Heart right ventricle (tissue), 16 donors: ENCODE measurements at regions not wholly inside any gene's neighbourhood (a gene's known extent, or its start where the extent isn't known, plus 50 kb on each side); places are given as distances from the start of the nearest gene placed in this dataset.
"Not testable (repeated sequence)": the region's sequence is repeated elsewhere in the genome, so short reads cannot be mapped to it uniquely, and the experiment has no call there.

Experiments used
- ATAC-seq, 8 donors: fragments of 200-7000 bp; cut with Tn5 transposase; one replicate each; pipeline ENCODE4 v1.9.1; 2020; ENCODE audit warnings: mild to moderate bottlenecking in 8 of 8, moderate library complexity in 8 of 8, moderate number of reproducible peaks in 1 of 8
- DNase-seq, 2 donors: peaks; one replicate each; pipeline ENCODE4 v3.0.0-alpha.2; 2020
- H3K27ac ChIP-seq, 10 donors: fragments of 200-600 bp; sonication (generic) in 2 of 10; one replicate each; pipeline versions ENCODE4 v1.5.0 to v1.8.0; 2020 to 2022; ENCODE audit warnings: mild to moderate bottlenecking in 3 of 10
- H3K27me3 ChIP-seq, 7 donors: fragments of 200-600 bp; one replicate each; pipeline ENCODE4 v1.8.0; 2021 to 2022; ENCODE audit warnings: mild to moderate bottlenecking in 2 of 7
- H3K36me3 ChIP-seq, 9 donors: fragments of 200-600 bp; sonication (generic) in 1 of 9; one replicate each; pipeline versions ENCODE4 v1.5.0 to v1.8.0; 2020 to 2022; ENCODE audit warnings: mild to moderate bottlenecking in 2 of 9
- H3K4me1 ChIP-seq, 9 donors: fragments of 200-600 bp; sonication (generic) in 1 of 9; one replicate each; pipeline versions ENCODE4 v1.5.0 to v1.8.0; 2020 to 2022; ENCODE audit warnings: mild to moderate bottlenecking in 4 of 9
- H3K4me3 ChIP-seq, 10 donors: fragments of 200-600 bp; sonication (generic) in 2 of 10; one replicate each; pipeline versions ENCODE4 v1.5.0 to v1.8.0; 2020 to 2022; ENCODE audit warnings: mild to moderate bottlenecking in 7 of 10, moderate library complexity in 2 of 10
- H3K9me3 ChIP-seq, 11 donors: fragments of 200-600 bp in 10 of 11; sonication (generic) in 2 of 11; one replicate each; pipeline versions ENCODE4 v1.5.0 to v1.8.0; 2013 to 2022; ENCODE audit warnings: mild to moderate bottlenecking in 2 of 11, control low read depth in 1 of 11, moderate library complexity in 1 of 11
- CTCF ChIP-seq, 9 donors: fragments of 200-600 bp; sonication (generic) in 2 of 9; IDR thresholded peaks; one replicate each; pipeline versions ENCODE4 v1.5.0 to v1.8.0; 2021 to 2022; ENCODE audit warnings: antibody characterized with exemption in 9 of 9, mild to moderate bottlenecking in 5 of 9, moderate library complexity in 1 of 9
- WGBS, 2 donors: extraction: QIAGEN DNeasy Blood & Tissue Kit; methylation state at CpG; one replicate each; pipeline ENCODE4 v1.1.7; 2013; ENCODE audit warnings: inconsistent platforms in 1 of 2; 5-methylcytosine and 5-hydroxymethylcytosine counted together
- intact Hi-C, 10 donors: fragments of 100-400 bp; cut with DNase I; formaldehyde crosslinking; loops; one replicate each; pipeline versions ENCODE4 v1.11.1 to v1.14.2; 2022
- donor health status: Arrhythmogenic right ventricular cardiomyopathy.
- donor health status: ischemic (EF 13 %, LVEDD 7.1; RV severe dilation, severe dysfunction).
- donor health status: healthy with polysubstance abuse.
- donor health status: DM: no; HTN: yes; CAD: no.
- donor health status: DM: no; HTN: no; CAD: no.
- donor health status: ischemic (EF 25% LVEDD 6.9; RV normal size, moderate dysfunction).
- donor health status: ischemic (EF 25% LVEDD 5.7; RV mildly dilated, moderate dysfunction).
- donor health status: healthy.
- donor health status: DM: yes; HTN: yes; CAD: no.
- donor health status: Ischemic cardiomyopathy.
- donor health status: ischemic (EF 35%, LVEDD 5.7; RV mildly dilated, moderate dysfunction).
- donor health status: nonischemic (EF 11% LVEDD 7.7; RV severe dilation, severe dysfunction).
- donor health status: DM: yes; HTN: yes; CAD: no.
- donor health status: PGD.
- donor health status: ischemic (EF 29% LVEDD 5.4; RV normal size, mild dysfunction).
- donor health status: nonischemic (EF 23%, LVEDD 6.1; RV moderate dilation, normal function).

- Histone ChIP-seq H3K27me3 (no peaks in the 10 kb centered on the region), H3K4me1 (no peaks in the 10 kb centered on the region), H3K36me3 (no peaks in the 10 kb centered on the region), H3K9me3 (peaks cover 0 to 2% (median 0%) of the 10 kb centered on the region in 11 donors), H3K27ac (no peak overlapping the region), H3K4me3 (no peak overlapping the region)
- DNase-seq = no peak
- intact Hi-C loops = loop anchor here in 5 of 10 donors (5.0 to 10.0 kb wide), 5 partner anchors 142 to 620 kb away; partner anchors contain the start of gene ST8SIA4 (in 1 of the 5)
- 61 to 65% methylated on average over 2 of the region's 2 CpGs for WGBS, 2 donors
- ATAC-seq = no peak
- no peak for TF ChIP-seq CTCF (IDR thresholded peaks at IDR 0.05)
These were observed 144.1 kb upstream of the ST8SIA4 start for GRCh38 chr5:101047181-101047580.

GRCh38 chr5:101045689-101046088 is 142.6 kb upstream of the ST8SIA4 start:
- H3K4me3 ChIP-seq = no peak overlapping the region
- no peaks in the 10 kb centered on the region for H3K36me3 ChIP-seq
- peak in 7 of 9 donors; percentile 15 to 58 (median 38) for TF ChIP-seq CTCF (IDR thresholded peaks at IDR 0.05)
- H3K9me3 ChIP-seq = peaks cover 0 to 2% (median 0%) of the 10 kb centered on the region in 11 donors
- no peak overlapping the region for H3K27ac ChIP-seq
- WGBS, 2 donors = 66 to 70% methylated on average over 3 of the region's 3 CpGs
- H3K27me3 ChIP-seq = no peaks in the 10 kb centered on the region
- DNase-seq = no peak
- no peaks in the 10 kb centered on the region for H3K4me1 ChIP-seq
- intact Hi-C loops = loop anchor here in 5 of 10 donors (5.0 to 10.0 kb wide), 5 partner anchors 141 to 618 kb away; partner anchors contain the start of gene ST8SIA4 (in 1 of the 5)
- ATAC-seq = no peak

GRCh38 chr5:101040002-101040401 is 136.9 kb upstream of the ST8SIA4 start:
- not testable (repeated sequence) for DNase-seq, H3K4me1 ChIP-seq, H3K4me3 ChIP-seq, ATAC-seq, H3K27me3 ChIP-seq, H3K9me3 ChIP-seq, H3K27ac ChIP-seq, H3K36me3 ChIP-seq
- intact Hi-C loops = loop anchor here in 4 of 10 donors (10.0 kb wide), 3 partner anchors 135 to 605 kb away; partner anchors contain the start of gene ST8SIA4 (in 1 of the 4)

GRCh38 chr5:101036778-101037177 is 133.7 kb upstream of the ST8SIA4 start:
- WGBS, 2 donors = 61 to 74% methylated on average over 4 of the region's 4 CpGs
- no peak overlapping the region for H3K27ac ChIP-seq

More at GRCh38 chr5:101036778-101037177, 133.7 kb upstream of the ST8SIA4 start:
- ATAC-seq = no peak
- no peak for DNase-seq
- TF ChIP-seq CTCF (IDR thresholded peaks at IDR 0.05) = no peak
- no peaks in the 10 kb centered on the region for H3K36me3 ChIP-seq
- intact Hi-C loops = no loop called here
- H3K27me3 ChIP-seq = no peaks in the 10 kb centered on the region
- H3K4me3 ChIP-seq = no peak overlapping the region
- no peaks in the 10 kb centered on the region for H3K9me3 ChIP-seq
- H3K4me1 ChIP-seq = no peaks in the 10 kb centered on the region
